NCI-H2107 (cell line): ENCODE measurements at regions not wholly inside any gene's neighbourhood (a gene's known extent, or its start where the extent isn't known, plus 50 kb on each side); places are given as distances from the start of the nearest gene placed in this dataset.
"Not testable (repeated sequence)": the region's sequence is repeated elsewhere in the genome, so short reads cannot be mapped to it uniquely, and the experiment has no call there.

Experiments
- DNase-seq: peaks from one replicate; lab custom pipeline; 2025; lab: John Stamatoyannopoulos, UW

GRCh38 chr14:105961625-105962024 lies 435.2 kb downstream of the TMEM121 start:
- DNase-seq = not testable (repeated sequence)

GRCh38 chr14:105962532-105962931 lies 436.1 kb downstream of the TMEM121 start:
- DNase-seq = no peak

- no peak for DNase-seq
Measured at GRCh38 chr14:105968291-105968690, 441.9 kb downstream of the TMEM121 start.

- not testable (repeated sequence) for DNase-seq
Measured at GRCh38 chr14:105969026-105969425, 442.6 kb downstream of the TMEM121 start.

- not testable (repeated sequence) for DNase-seq
Measured at GRCh38 chr14:105970821-105971220, 444.4 kb downstream of the TMEM121 start.

- DNase-seq = no peak
Measured at GRCh38 chr14:105971593-105972500, 445.5 kb downstream of the TMEM121 start.

- no peak for DNase-seq
Measured at GRCh38 chr14:105974902-105975301, 448.5 kb downstream of the TMEM121 start.

- DNase-seq = no peak
Measured at GRCh38 chr14:105978618-105979295, 452.4 kb downstream of the TMEM121 start.

- peak; percentile 63 for DNase-seq
Measured at GRCh38 chr14:105979446-105979845, 453.1 kb downstream of the TMEM121 start.

GRCh38 chr14:105980224-105980623 lies 453.8 kb downstream of the TMEM121 start:
- no peak for DNase-seq

GRCh38 chr14:105981517-105982302 lies 455.3 kb downstream of the TMEM121 start:
- peak; percentile 23 for DNase-seq

- no peak for DNase-seq
Measured at GRCh38 chr14:105982664-105983063, 456.3 kb downstream of the TMEM121 start.

- DNase-seq = no peak
Measured at GRCh38 chr14:105986894-105987284, 460.5 kb downstream of the TMEM121 start.

GRCh38 chr14:105987563-105987962 lies 461.2 kb downstream of the TMEM121 start:
- no peak for DNase-seq

- DNase-seq = peak; percentile 26
Measured at GRCh38 chr14:105989566-105990302, 463.4 kb downstream of the TMEM121 start.

GRCh38 chr14:105991677-105992076 lies 465.3 kb downstream of the TMEM121 start:
- DNase-seq = not testable (repeated sequence)

- no peak for DNase-seq
Measured at GRCh38 chr14:105993814-105994213, 467.4 kb downstream of the TMEM121 start.

- peak; percentile 46 for DNase-seq
Measured at GRCh38 chr14:105995011-105995710, 468.8 kb downstream of the TMEM121 start.

- DNase-seq = not testable (repeated sequence)
Measured at GRCh38 chr14:105998597-105998996, 472.2 kb downstream of the TMEM121 start.

GRCh38 chr14:105999361-106000028 lies 473.1 kb downstream of the TMEM121 start:
- no peak for DNase-seq
